ENCODE measurements at regions not wholly inside any gene's neighbourhood (a gene's known extent, or its start where the extent isn't known, plus 50 kb on each side); places are given as distances from the start of the nearest gene placed in this dataset.

- no peak for TF ChIP-seq CTCF (conservative IDR thresholded peaks at IDR 0.05 in 1 of 2, IDR thresholded peaks at IDR 0.05 in 1 of 2; ENCODE audit: low read depth in 1 of 2, low read length in 2 of 2)
- no peak for TF ChIP-seq EZH2 (IDR thresholded peaks at IDR 0.05; ENCODE audit: low read length, missing control alignments)
Measured at GRCh38 chr4:127174616-127175015, 458.1 kb upstream of the INTU start.

All from fibroblast of lung (primary cell).